ENCODE measurements at regions not wholly inside any gene's neighbourhood (a gene's known extent, or its start where the extent isn't known, plus 50 kb on each side); places are given as distances from the start of the nearest gene placed in this dataset.

DNA sequence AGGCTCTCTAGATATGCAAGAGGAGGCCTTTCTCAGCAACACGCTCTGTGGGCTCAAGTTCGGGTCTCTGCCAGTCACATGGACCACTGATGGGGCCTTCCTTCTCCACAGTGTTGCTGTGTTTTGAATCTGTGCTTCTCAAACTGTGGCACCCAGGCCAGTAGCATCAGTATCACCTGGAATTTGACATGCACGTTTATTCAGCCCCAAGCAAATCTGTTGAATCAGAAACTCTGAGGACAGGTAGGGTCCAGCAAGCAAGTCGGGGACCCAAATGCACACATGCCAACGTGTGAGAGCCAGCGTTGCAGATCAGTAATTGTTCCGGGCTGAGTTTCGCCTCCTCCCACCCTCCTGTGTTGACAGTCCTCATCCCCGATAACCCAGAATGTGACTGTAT lies 502.6 kb downstream of the IRX1 start:
- TF ChIP-seq GATA3 (IDR thresholded peaks at IDR 0.05; ENCODE audit: low read depth, low read length) (no peak), GATA2 (IDR thresholded peaks at IDR 0.05; ENCODE audit: low read depth, low read length) (no peak)
